ENCODE measurements at regions not wholly inside any gene's neighbourhood (a gene's known extent, or its start where the extent isn't known, plus 50 kb on each side); places are given as distances from the start of the nearest gene placed in this dataset.

GRCh38 chr5:24385070-24385469 lies 259.7 kb downstream of the CDH10 start:
- H3K4me3 ChIP-seq (ENCODE audit: low read depth, low read length) = no peak overlapping the region
- CTCF ChIA-PET = no interaction called here
- no peak for TF ChIP-seq CTCF (IDR thresholded peaks at IDR 0.05; ENCODE audit: insufficient read depth, low read length, missing control alignments)
- DNase-seq (ENCODE audit: low read depth, low spot score) = no peak
- POLR2A ChIA-PET = no interaction called here

DNA sequence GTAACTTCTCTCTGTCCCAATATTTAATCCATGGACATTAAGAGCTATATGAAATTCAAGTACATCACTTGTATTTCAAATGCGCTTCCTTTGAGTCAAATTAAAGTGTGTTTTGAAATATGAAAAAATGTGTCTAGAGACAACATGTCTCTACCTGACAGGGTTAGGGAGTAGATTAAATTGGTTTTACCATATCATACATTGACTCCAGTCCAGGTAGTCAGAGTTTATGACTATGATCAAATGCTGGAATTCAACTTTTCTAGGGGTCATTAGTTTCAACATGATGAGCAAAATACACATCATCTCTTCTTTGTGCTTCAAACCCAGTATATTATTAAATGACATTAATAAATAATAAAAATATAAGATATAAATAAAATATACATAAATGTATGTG lies 259.2 kb downstream of the CDH10 start:
- H3K4me3 ChIP-seq (ENCODE audit: low read depth, low read length) = no peak overlapping the region
- TF ChIP-seq CTCF (IDR thresholded peaks at IDR 0.05; ENCODE audit: insufficient read depth, low read length, missing control alignments) = no peak
- CTCF ChIA-PET = no interaction called here
- DNase-seq (ENCODE audit: low read depth, low spot score) = no peak
- POLR2A ChIA-PET = no interaction called here

DNA sequence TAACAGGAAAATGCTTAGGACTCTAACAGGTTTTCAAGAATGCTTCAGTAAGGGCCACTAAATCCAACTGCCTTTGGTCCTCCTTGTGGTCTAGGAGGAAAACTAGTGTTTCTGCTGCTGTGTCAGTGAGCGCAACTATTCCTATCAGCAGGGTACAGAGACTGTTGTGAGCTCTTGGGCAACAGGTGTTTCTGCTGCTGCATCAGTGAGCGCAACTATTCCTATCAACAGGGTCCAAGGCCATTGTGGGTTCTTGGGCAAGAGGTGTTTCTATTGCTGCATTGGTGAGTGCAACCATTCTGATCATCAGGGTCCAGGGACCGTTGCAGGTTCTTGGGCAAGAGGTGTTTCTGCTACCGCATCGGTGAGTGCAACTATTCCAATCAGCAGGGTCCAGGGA lies 256.3 kb downstream of the CDH10 start:
- H3K4me3 ChIP-seq (ENCODE audit: low read depth, low read length) = no peak overlapping the region
- POLR2A ChIA-PET = no interaction called here
- no peak for TF ChIP-seq CTCF (IDR thresholded peaks at IDR 0.05; ENCODE audit: insufficient read depth, low read length, missing control alignments)
- DNase-seq (ENCODE audit: low read depth, low spot score) = no peak
- CTCF ChIA-PET = no interaction called here

- ChIA-PET CTCF (no interaction called here), POLR2A (no interaction called here)
- no peak for DNase-seq (ENCODE audit: low read depth, low spot score)
- H3K4me3 ChIP-seq (ENCODE audit: low read depth, low read length) = no peak overlapping the region
- no peak for TF ChIP-seq CTCF (IDR thresholded peaks at IDR 0.05; ENCODE audit: insufficient read depth, low read length, missing control alignments)
Observed at GRCh38 chr5:24389968-24390367, 254.8 kb downstream of the CDH10 start.

DNA sequence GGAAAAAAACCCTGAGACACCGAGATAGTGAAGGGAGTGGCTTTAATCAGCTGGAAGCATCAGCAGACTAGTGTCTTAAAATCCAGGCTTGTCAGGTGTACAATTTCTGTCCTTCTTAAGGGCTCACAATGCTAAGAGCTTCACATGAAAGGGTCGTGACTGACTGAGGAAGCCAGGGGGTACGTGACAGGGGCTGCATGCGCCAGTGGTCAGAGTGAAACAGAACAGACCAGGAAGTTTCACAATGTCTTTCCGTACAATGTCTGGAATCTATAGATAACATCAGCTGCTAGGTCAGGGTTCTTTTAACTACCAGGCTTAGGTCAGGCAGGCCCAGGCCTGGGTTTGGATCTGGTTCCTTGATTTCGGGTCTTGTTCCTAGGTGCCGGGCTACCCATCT lies 253.0 kb downstream of the CDH10 start:
- DNase-seq (ENCODE audit: low read depth, low spot score) = no peak
- H3K4me3 ChIP-seq (ENCODE audit: low read depth, low read length) = no peak overlapping the region
- POLR2A ChIA-PET = no interaction called here
- TF ChIP-seq CTCF (IDR thresholded peaks at IDR 0.05; ENCODE audit: insufficient read depth, low read length, missing control alignments) = no peak
- CTCF ChIA-PET = no interaction called here

- TF ChIP-seq CTCF (IDR thresholded peaks at IDR 0.05; ENCODE audit: insufficient read depth, low read length, missing control alignments) = no peak
- ChIA-PET CTCF (no interaction called here), POLR2A (no interaction called here)
- no peak overlapping the region for H3K4me3 ChIP-seq (ENCODE audit: low read depth, low read length)
- DNase-seq (ENCODE audit: low read depth, low spot score) = no peak
Observed at GRCh38 chr5:24397601-24398000, 247.2 kb downstream of the CDH10 start.

Data from AG04449 (cell line).